ENCODE measurements at regions not wholly inside any gene's neighbourhood (a gene's known extent, or its start where the extent isn't known, plus 50 kb on each side); places are given as distances from the start of the nearest gene placed in this dataset.

DNA sequence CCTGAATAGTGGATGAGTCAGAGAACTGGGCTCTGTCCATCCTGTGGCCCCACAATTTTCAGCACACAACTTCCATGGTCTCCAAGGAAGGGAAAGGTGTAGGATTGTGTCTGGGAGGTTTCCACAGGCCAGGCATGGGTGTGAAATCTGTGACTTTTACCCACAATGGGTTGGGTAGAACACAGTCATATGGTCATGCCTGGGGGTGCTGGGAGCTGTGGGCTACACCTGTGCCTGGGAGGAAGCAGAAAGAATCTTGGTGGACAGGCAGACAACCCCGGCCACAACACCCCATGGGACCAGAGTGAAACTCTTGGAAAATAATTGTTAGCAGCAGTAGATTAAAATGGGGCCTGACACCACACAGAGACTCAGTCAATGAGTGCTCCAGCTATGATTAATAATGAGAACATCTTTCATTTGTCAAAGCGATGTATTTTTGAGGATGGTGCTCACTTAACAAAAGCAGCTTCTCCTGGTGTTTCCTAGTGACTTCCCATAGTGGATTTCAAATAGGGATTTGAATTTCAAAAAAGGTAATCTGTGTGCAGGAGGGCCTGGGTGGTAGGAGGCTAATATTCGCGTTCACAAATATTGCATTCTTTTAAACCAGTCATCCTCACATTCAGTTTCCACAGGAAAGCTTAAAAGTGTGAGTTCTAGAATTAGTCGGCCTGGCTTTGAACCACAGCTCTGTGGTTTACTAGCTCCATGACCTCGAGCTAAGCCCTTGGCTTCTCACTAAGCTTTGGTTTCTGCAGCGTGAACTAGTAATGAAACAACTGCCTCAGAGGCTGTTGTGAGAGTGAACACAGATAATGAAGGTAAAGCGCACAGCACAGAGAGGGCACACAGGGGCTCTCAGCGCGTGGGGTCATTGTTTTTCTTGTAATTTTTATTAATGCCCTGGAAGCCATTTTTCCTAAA, 89.3 kb upstream of the UQCRFS1 start:
- Mint-ChIP-seq H3K9me3 (ENCODE audit: low read depth) (no peaks in the 10 kb centered on the region), H3K4me1 (ENCODE audit: low read depth) (no peaks in the 10 kb centered on the region), H3K36me3 (ENCODE audit: insufficient read depth) (no peaks in the 10 kb centered on the region), H3K27me3 (peaks cover 29% of the 10 kb centered on the region), H3K4me3 (ENCODE audit: low read depth) (no peak overlapping the region), H3K27ac (no peak overlapping the region)
- DNase-seq (ENCODE audit: low spot score, unreplicated experiment): no peak
- TF ChIP-seq, protein P1, sequence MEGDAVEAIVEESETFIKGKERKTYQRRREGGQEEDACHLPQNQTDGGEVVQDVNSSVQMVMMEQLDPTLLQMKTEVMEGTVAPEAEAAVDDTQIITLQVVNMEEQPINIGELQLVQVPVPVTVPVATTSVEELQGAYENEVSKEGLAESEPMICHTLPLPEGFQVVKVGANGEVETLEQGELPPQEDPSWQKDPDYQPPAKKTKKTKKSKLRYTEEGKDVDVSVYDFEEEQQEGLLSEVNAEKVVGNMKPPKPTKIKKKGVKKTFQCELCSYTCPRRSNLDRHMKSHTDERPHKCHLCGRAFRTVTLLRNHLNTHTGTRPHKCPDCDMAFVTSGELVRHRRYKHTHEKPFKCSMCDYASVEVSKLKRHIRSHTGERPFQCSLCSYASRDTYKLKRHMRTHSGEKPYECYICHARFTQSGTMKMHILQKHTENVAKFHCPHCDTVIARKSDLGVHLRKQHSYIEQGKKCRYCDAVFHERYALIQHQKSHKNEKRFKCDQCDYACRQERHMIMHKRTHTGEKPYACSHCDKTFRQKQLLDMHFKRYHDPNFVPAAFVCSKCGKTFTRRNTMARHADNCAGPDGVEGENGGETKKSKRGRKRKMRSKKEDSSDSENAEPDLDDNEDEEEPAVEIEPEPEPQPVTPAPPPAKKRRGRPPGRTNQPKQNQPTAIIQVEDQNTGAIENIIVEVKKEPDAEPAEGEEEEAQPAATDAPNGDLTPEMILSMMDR (IDR thresholded peaks at IDR 0.05; ENCODE audit: unreplicated experiment): no peak

DNA sequence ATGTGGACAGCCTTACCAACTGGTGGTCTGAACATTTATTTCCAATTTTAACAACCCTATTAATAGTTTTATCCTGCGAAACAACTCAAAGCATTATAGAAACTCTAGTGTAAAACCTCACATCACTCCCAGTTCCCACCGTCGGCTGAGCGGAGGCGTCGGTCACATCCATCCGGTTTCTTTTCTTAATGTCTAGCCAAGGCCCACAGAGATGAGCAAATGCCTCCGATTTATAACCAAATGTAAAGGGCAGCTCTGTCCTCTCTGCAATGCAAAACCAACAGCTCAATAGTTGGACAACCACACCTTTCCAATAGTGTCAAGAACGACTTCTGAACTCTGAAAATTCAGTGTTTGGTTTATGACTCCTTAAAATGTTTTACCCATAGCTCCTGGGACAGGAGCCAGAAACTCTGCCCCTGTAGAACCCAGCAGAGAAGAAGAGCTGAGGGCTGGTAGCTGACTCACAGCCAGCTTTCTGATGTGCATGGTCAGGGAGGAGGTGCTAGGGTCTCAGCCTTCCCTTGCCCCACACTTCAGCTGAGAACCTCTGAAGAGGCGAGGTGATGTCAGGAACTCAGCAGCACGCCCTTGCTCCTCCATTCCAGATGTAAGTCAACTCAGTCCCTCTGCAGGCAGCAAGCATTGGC, 90.2 kb upstream of the UQCRFS1 start:
- Mint-ChIP-seq H3K36me3 (ENCODE audit: insufficient read depth) (no peaks in the 10 kb centered on the region), H3K9me3 (ENCODE audit: low read depth) (no peaks in the 10 kb centered on the region), H3K27me3 (peaks cover 30% of the 10 kb centered on the region), H3K4me3 (ENCODE audit: low read depth) (no peak overlapping the region), H3K27ac (no peak overlapping the region), H3K4me1 (ENCODE audit: low read depth) (no peaks in the 10 kb centered on the region)
- no peak for DNase-seq (ENCODE audit: low spot score, unreplicated experiment)
- TF ChIP-seq, protein P1 (IDR thresholded peaks at IDR 0.05; ENCODE audit: unreplicated experiment): no peak

DNA sequence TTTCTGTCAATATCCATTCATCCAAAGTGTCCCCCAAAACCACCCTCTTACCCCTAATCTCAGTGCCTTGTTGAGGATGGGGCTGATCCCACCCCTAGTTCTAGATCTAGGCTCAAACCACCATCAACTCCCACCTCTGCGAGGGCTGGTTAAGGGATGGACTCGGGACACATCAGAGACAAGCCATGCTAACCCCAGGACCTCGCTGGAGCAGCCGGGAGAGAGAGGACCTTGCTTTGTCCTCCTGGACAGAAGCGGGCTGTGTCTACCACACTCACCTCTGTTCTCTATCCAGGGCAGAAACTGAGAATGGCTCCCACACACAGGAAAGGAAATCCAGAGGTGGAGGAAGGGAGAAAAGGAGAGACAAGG, 90.8 kb upstream of the UQCRFS1 start:
- Mint-ChIP-seq H3K4me3 (ENCODE audit: low read depth) (no peak overlapping the region), H3K27me3 (peaks cover 34% of the 10 kb centered on the region), H3K4me1 (ENCODE audit: low read depth) (no peaks in the 10 kb centered on the region), H3K27ac (no peak overlapping the region), H3K9me3 (ENCODE audit: low read depth) (no peaks in the 10 kb centered on the region), H3K36me3 (ENCODE audit: insufficient read depth) (no peaks in the 10 kb centered on the region)
- no peak for DNase-seq (ENCODE audit: low spot score, unreplicated experiment)
- TF ChIP-seq, protein P1 (IDR thresholded peaks at IDR 0.05; ENCODE audit: unreplicated experiment): no peak

DNA sequence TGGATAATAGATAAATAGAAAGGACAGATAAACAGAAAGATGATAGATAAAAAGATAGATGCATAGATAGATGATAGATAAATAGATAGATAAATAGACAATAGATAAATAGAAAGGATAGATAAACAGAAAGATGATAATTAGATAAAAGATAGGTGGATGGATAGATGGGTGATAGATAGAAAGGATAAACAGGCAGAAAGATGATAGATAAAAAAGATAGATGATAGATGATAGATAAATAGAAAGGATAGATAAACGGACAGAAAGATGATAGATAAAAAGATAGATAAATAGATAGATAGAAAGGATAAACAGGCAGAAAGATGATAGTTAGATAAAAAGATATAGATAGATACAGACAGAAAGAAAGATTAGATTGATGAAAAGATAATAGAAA, 92.3 kb upstream of the UQCRFS1 start:
- no peaks in the 10 kb centered on the region for H3K36me3 Mint-ChIP-seq (ENCODE audit: insufficient read depth)
- no peak overlapping the region for H3K4me3 Mint-ChIP-seq (ENCODE audit: low read depth)
- no peaks in the 10 kb centered on the region for H3K9me3 Mint-ChIP-seq (ENCODE audit: low read depth)
- DNase-seq (ENCODE audit: low spot score, unreplicated experiment): no peak
- TF ChIP-seq, protein P1 (IDR thresholded peaks at IDR 0.05; ENCODE audit: unreplicated experiment): no peak
- no peaks in the 10 kb centered on the region for H3K4me1 Mint-ChIP-seq (ENCODE audit: low read depth)
- H3K27me3 Mint-ChIP-seq: peaks cover 47% of the 10 kb centered on the region
- no peak overlapping the region for H3K27ac Mint-ChIP-seq

DNA sequence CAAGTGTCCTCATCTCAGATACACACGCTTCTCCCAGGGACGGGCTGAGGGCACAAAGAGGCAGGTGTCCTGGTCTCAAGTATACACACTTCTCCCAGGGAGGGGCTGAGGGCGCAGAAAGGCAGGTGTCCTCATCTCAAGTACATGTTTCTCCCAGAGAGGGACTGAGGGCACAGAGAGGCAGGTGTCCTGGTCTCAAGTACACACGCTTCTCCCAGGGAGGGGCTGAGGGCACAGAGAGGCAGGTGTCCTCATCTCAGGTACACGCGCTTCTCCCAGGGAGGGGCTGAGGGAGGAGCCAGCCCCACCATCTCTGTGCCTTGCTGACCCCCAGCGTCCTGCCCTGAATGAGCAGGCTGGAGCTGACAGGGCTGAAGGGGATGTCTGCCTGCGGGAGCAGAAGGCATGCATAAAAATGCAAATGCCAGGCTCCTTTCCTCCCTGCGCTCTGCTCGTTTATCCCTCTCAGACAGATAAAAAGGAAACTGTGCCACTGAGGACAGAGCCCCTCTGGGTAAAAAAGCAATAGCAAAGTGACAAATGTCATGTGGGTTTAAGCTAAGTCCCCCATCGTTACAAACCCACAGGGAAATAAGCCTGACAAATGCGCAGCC, 96.1 kb upstream of the UQCRFS1 start:
- Mint-ChIP-seq H3K27me3 (peaks cover 64% of the 10 kb centered on the region), H3K4me1 (ENCODE audit: low read depth) (no peaks in the 10 kb centered on the region), H3K36me3 (ENCODE audit: insufficient read depth) (no peaks in the 10 kb centered on the region), H3K9me3 (ENCODE audit: low read depth) (no peaks in the 10 kb centered on the region), H3K27ac (no peak overlapping the region), H3K4me3 (ENCODE audit: low read depth) (no peak overlapping the region)
- no peak for DNase-seq (ENCODE audit: low spot score, unreplicated experiment)
- TF ChIP-seq, protein P1 (IDR thresholded peaks at IDR 0.05; ENCODE audit: unreplicated experiment): no peak
